Cardiac fibroblast (primary cell): ENCODE measurements at regions not wholly inside any gene's neighbourhood (a gene's known extent, or its start where the extent isn't known, plus 50 kb on each side); places are given as distances from the start of the nearest gene placed in this dataset.

ENCODE experiments used
- DNase-seq, 2 donors: peaks; one replicate each; pipeline versions ENCODE4 v3.0.0 to v3.0.0-alpha.2; 2010; ENCODE audit warnings: low read depth in 2 of 2
- H3K4me3 ChIP-seq, 2 donors: replicated peaks in 1 of 2; 1 replicate in 1 of 2; 2 replicates in 1 of 2; pipeline ENCODE4 v1.5.1; 2011; ENCODE audit warnings: low read depth in 2 of 2, low read length in 2 of 2, mild to moderate bottlenecking in 2 of 2, moderate library complexity in 1 of 2
- TF ChIP-seq, protein P1 (sequence below): IDR thresholded peaks from one replicate; pipeline ENCODE4 v1.5.1; 2011; ENCODE audit warnings: low read depth, mild to moderate bottlenecking, low read length, inconsistent platforms

DNA sequence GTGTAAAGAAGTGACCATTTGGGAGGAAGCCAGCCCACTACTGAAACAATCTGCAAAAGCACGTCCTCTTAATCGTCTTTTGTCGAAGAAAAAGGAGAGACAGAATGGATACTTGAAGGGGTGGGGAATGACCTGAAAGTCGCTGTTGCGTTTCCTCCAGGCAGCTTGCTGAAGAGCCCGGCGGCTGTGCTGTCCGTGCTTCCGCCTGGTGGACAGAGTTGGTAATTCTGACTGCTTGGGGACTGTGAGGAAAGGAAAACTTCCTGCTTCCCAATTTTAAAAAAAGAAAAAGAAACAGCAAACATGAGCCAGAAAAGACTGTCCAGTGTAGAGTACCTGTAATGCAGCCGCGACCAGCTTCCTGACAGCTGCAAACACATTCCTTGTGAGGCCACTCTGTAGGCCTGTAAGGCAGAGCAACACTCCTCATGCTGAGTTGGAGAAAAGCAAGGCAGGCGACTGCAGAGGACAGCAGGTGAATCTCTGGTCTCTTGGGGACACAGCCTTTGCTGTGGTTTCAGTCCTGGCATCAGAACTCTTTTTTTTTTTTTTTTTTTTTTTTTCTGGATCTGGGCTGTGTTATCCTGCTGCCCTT lies 251.1 kb upstream of the TBX18 start:
- peak; percentile 85 to 86 for DNase-seq
- no peak overlapping the region for H3K4me3 ChIP-seq
- TF ChIP-seq, protein P1, sequence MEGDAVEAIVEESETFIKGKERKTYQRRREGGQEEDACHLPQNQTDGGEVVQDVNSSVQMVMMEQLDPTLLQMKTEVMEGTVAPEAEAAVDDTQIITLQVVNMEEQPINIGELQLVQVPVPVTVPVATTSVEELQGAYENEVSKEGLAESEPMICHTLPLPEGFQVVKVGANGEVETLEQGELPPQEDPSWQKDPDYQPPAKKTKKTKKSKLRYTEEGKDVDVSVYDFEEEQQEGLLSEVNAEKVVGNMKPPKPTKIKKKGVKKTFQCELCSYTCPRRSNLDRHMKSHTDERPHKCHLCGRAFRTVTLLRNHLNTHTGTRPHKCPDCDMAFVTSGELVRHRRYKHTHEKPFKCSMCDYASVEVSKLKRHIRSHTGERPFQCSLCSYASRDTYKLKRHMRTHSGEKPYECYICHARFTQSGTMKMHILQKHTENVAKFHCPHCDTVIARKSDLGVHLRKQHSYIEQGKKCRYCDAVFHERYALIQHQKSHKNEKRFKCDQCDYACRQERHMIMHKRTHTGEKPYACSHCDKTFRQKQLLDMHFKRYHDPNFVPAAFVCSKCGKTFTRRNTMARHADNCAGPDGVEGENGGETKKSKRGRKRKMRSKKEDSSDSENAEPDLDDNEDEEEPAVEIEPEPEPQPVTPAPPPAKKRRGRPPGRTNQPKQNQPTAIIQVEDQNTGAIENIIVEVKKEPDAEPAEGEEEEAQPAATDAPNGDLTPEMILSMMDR: peak; percentile 95

DNA sequence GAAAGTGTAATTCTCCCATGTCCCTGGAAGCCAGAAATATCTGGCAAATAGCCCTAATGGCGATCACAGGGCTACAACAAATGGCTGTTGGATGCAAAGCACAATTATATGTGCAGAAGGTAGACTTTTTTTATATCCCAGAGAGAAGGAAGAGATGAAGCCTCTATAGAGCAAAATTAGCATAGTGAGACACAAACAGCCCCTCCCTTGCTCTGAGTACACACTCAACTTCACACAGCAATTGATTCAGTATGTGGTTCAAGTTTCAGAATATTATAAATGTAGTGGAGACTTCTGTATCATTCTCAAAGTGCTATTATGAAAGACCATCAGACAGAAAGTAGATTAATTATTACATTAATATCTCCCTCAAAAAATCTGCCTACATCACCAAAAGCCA lies 246.5 kb upstream of the TBX18 start:
- TF ChIP-seq, protein P1: no peak
- no peak overlapping the region for H3K4me3 ChIP-seq
- no peak for DNase-seq

DNA sequence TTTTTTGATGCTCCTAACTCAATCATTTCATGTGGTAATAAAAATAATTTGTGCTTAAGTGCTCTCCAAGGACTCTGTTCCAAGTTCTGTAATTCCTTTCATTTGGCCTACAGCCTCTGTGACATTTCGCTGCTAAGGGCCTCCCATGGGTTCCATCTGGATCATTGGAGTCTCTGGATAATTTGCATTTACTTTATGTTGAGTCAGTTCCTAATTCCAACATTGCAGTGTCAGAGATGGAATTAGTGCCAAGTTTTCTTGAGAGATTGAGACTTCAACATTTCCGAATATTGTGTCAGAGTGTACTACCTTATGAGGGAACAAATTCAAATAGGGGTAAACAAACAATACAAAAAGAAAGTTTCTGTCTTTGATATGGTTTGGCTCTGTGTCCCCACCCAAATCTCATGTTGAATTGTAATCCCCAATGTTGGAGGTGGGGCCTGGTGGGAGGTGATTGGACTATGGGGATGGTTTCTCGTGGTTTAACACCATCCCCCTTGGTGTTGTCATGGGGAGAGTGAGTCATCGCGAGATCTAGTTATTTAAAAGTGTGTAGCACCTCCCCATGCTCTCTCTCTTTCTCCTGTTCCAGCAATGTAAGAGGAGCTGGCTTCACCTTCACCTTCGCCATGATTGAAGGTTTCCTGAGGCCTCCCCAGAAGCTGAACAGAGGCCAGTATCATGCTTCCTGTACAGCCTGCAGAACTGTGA lies 244.1 kb upstream of the TBX18 start:
- H3K4me3 ChIP-seq: no peak overlapping the region
- TF ChIP-seq, protein P1: no peak
- DNase-seq: peak; percentile 64 to 90

DNA sequence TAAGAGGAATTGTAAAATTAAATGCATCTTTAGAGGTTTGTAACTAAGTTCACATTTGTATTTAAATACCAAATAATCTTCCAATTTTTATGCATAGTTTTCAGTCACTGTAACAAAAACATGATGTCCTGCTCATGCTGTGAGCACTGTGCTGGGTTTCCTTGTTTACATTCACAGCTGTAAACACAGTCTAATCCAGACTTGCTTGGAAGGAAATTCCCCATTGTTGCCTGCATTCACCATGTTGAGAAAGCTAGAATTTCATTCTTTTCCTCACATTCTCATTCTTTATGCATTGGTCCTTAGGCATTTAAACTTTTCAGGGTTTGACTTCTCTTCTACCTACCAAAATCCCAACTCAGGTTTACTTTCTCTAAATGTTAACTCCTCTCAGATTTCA lies 242.0 kb upstream of the TBX18 start:
- TF ChIP-seq, protein P1: no peak
- peak in 1 of 2 donors; percentile 37 for DNase-seq
- no peak overlapping the region for H3K4me3 ChIP-seq

DNA sequence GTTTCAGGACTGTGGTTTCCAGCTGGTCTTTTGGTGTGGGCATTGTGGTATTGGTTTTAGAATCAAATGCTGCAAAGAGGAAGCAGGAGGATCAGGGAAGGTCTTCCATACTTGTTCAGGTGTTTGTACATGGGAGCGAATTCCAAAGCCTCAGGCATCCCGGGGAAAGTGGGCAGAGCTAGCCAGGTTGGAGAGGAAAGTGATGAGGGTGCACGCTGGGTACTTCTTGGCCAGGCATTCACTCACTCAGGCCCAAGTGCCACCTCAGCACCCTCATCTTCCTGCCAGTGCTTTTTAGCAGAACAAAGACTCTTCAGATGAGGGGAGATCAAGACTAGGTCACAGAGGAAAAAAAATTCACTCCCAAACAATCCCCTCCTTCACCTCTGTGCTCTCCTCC lies 241.1 kb upstream of the TBX18 start:
- no peak overlapping the region for H3K4me3 ChIP-seq
- no peak for DNase-seq
- TF ChIP-seq, protein P1: no peak

DNA sequence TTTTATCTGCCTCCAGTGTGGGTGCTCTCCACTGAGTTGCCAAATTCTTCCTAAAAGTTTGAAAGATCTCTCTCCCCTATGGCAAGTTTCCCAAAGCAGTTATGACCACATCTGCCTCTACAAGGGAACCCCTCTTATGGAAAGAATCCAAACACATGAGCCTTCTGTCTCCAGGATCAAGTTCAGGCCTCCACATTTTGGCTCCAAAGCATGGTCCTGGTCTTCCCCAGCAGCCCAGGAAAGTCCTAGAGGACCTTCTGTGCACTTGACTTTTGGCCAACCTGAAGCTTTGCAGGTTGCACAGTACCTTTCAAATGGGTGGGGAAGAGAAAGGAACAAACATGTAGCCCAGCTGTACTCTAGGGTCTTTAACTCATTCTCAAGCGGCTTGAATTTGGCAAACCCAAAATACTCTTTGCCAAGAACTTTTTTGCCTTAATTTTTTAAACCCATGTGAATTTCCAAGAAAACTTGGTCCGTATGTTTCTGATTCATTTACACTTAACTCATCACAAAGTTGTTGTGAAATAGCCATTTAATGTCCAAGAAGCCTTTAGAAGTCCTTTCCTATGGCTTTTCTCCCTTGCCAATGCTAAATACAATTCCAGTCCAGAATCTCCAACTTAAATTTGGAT lies 240.1 kb upstream of the TBX18 start:
- H3K4me3 ChIP-seq: no peak overlapping the region
- TF ChIP-seq, protein P1: no peak
- peak; percentile 26 to 88 for DNase-seq
